ENCODE measurements at regions not wholly inside any gene's neighbourhood (a gene's known extent, or its start where the extent isn't known, plus 50 kb on each side); places are given as distances from the start of the nearest gene placed in this dataset.

DNA sequence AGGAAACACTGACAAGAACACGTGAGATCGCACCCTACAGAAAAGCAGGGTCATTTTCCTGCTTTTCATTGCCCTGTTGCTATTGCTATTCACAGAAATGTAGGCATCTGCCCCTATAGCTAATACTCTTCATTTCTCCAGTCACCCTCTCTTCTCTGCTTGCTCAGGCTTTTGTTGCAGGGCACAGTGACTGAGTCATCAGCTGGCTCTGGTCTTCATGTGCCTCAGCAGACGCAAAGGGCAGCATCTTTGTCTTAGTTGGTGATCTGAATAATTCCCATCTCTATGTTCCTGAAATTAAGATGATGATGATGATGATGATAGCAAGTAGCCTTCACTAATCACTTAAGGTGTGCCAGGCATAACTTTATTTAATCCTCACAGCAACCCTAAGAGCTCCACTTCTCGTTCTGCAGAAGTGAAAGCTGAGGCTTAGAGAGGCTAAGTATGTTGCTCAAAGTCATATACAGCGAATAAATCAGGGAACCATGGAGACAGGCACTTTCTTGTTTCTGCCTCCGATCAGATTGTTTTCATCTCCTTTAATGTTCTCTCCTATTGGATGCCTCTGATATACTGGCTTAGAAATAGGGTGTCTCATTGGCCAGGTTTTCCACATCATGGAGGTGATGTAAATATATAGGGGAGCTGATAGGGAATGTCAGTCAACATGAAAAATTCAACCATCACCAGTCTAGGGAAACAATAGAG is 133.0 kb upstream of the STK32A start:
- TF ChIP-seq JUN (IDR thresholded peaks at IDR 0.05) (no peak), CBX2 (IDR thresholded peaks at IDR 0.05; ENCODE audit: borderline replicate concordance, low read depth) (no peak), EP300 (IDR thresholded peaks at IDR 0.05) (no peak)
- TF ChIP-seq, protein P1, sequence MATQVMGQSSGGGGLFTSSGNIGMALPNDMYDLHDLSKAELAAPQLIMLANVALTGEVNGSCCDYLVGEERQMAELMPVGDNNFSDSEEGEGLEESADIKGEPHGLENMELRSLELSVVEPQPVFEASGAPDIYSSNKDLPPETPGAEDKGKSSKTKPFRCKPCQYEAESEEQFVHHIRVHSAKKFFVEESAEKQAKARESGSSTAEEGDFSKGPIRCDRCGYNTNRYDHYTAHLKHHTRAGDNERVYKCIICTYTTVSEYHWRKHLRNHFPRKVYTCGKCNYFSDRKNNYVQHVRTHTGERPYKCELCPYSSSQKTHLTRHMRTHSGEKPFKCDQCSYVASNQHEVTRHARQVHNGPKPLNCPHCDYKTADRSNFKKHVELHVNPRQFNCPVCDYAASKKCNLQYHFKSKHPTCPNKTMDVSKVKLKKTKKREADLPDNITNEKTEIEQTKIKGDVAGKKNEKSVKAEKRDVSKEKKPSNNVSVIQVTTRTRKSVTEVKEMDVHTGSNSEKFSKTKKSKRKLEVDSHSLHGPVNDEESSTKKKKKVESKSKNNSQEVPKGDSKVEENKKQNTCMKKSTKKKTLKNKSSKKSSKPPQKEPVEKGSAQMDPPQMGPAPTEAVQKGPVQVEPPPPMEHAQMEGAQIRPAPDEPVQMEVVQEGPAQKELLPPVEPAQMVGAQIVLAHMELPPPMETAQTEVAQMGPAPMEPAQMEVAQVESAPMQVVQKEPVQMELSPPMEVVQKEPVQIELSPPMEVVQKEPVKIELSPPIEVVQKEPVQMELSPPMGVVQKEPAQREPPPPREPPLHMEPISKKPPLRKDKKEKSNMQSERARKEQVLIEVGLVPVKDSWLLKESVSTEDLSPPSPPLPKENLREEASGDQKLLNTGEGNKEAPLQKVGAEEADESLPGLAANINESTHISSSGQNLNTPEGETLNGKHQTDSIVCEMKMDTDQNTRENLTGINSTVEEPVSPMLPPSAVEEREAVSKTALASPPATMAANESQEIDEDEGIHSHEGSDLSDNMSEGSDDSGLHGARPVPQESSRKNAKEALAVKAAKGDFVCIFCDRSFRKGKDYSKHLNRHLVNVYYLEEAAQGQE (IDR thresholded peaks at IDR 0.05), result no peak
